Stimulated activated CD4-positive, alpha-beta T cell treated with anti-CD3 and anti-CD28 coated beads, Interleukin-1b, Interleukin-23, amount 100 ng/mL, for 4 hours (primary cell): ENCODE measurements at regions not wholly inside any gene's neighbourhood (a gene's known extent, or its start where the extent isn't known, plus 50 kb on each side); places are given as distances from the start of the nearest gene placed in this dataset.

Experiments used
- DNase-seq, 2 donors: peaks; one replicate each; pipeline ENCODE4 v3.0.0-alpha.2; 2020; ENCODE audit warnings: low read depth in 2 of 2

- no peak for DNase-seq
These were observed 61.1 kb upstream of the ZNF462 start for GRCh38 chr9:106801816-106802215.
